Stomach (tissue), 8 donors: ENCODE measurements at regions not wholly inside any gene's neighbourhood (a gene's known extent, or its start where the extent isn't known, plus 50 kb on each side); places are given as distances from the start of the nearest gene placed in this dataset.

Experiments
- DNase-seq, 2 donors: peaks; one replicate each; pipeline versions ENCODE4 v3.0.0 to v3.0.0-alpha.2; 2013 to 2019
- H3K27ac ChIP-seq, 5 donors: fragments of 200-600 bp in 4 of 5; sonication (generic) in 4 of 5; one replicate each; pipeline ENCODE4 v1.5.1; 2013 to 2019; ENCODE audit warnings: mild to moderate bottlenecking in 1 of 5, moderate library complexity in 1 of 5
- H3K27me3 ChIP-seq, 3 donors: fragments of 200-600 bp; sonication (generic); one replicate each; pipeline ENCODE4 v1.5.1; 2017 to 2019; ENCODE audit warnings: mixed run types in 1 of 3
- H3K36me3 ChIP-seq, 4 donors: fragments of 200-600 bp; sonication (generic); 1 replicate in 3 of 4; 2 replicates in 1 of 4; pipeline ENCODE4 v1.5.1; 2016 to 2019
- H3K4me1 ChIP-seq, 4 donors: fragments of 200-600 bp; sonication (generic); one replicate each; pipeline ENCODE4 v1.5.1; 2016 to 2019
- H3K4me3 ChIP-seq, 4 donors: fragments of 200-600 bp; sonication (generic) in 3 of 4; one replicate each; pipeline ENCODE4 v1.5.1; 2016 to 2019; ENCODE audit warnings: mild to moderate bottlenecking in 1 of 4
- H3K9me3 ChIP-seq, 4 donors: fragments of 200-600 bp; sonication (generic); one replicate each; pipeline ENCODE4 v1.5.1; 2016 to 2019
- EP300 ChIP-seq: sonication (generic); formaldehyde crosslinking; IDR thresholded peaks from one replicate; pipeline ENCODE4 v1.6.1; 2017; ENCODE audit warnings: antibody characterized with exemption
- POLR2A ChIP-seq, 4 donors: fragments of 450-650 bp; IDR thresholded peaks; one replicate each; pipeline ENCODE4 v1.6.1; 2016; ENCODE audit warnings: antibody characterized with exemption in 4 of 4, control low read depth in 2 of 4, mild to moderate bottlenecking in 1 of 4, moderate library complexity in 1 of 4
- POLR2AphosphoS5 ChIP-seq, 3 donors: sonication (generic); formaldehyde crosslinking; IDR thresholded peaks; one replicate each; pipeline ENCODE4 v1.6.1; 2016; ENCODE audit warnings: antibody characterized with exemption in 3 of 3
- WGBS, 5 donors: extraction: QIAGEN DNeasy Blood & Tissue Kit in 3 of 5; methylation state at CpG; one replicate each; pipeline versions ENCODE4 v1.1.5 to v1.1.7; 2013 to 2018; 5-methylcytosine and 5-hydroxymethylcytosine counted together
- intact Hi-C: fragments of 100-400 bp; cut with DNase I; formaldehyde crosslinking; loops from one replicate; pipeline ENCODE4 v1.15.1; 2023; ENCODE audit warnings: low total_unique reads
- TF ChIP-seq, protein P1 (sequence below), 7 experiments: fragments of 450-650 bp in 4 of 7; fragments of 200-600 bp in 3 of 7; sonication (generic) in 3 of 7; IDR thresholded peaks; one replicate each; pipeline ENCODE4 v1.5.1; 2016 to 2019; ENCODE audit warnings: antibody characterized with exemption in 7 of 7, control low read depth in 2 of 7, mild to moderate bottlenecking in 1 of 7
- donor health status: healthy with polysubstance abuse.
- donor health status: Bipolar disorder and iron deficiency.
- donor health status: healthy.

DNA sequence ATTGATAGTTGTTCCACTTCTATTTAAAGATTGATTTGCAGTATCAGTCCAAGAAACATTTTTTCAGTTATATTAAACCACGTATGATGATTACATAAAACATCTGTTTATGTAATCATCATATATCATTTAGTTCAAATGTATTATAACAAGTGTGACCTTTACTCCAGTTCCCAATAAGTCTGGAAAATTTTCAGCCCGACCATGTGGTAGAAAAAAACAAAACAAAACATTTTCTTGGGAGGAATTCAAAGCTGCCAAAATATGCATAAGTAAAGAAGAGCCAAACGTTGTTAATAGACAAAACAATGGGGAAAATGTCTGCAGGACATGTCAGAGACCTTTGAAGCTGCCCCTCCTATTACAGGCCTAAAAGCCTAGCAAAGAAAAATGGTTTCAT, 709.1 kb downstream of the FAT4 start:
- intact Hi-C loops, result no loop called here
- peak in 1 of 2 donors; percentile 49 for DNase-seq
- Histone ChIP-seq H3K4me3 (no peak overlapping the region), H3K36me3 (no peaks in the 10 kb centered on the region), H3K27ac (no peak overlapping the region), H3K27me3 (no peaks in the 10 kb centered on the region), H3K4me1 (peaks cover 0 to 9% (median 0%) of the 10 kb centered on the region in 4 donors), H3K9me3 (no peaks in the 10 kb centered on the region)
- WGBS, 5 donors, result 31 to 46% (median 36%) methylated on average over 3 of the region's 3 CpGs
- TF ChIP-seq POLR2AphosphoS5 (IDR thresholded peaks at IDR 0.05), result no peak
- no peak for TF ChIP-seq EP300
- TF ChIP-seq POLR2A (IDR thresholded peaks at IDR 0.05), result no peak
- TF ChIP-seq, protein P1, sequence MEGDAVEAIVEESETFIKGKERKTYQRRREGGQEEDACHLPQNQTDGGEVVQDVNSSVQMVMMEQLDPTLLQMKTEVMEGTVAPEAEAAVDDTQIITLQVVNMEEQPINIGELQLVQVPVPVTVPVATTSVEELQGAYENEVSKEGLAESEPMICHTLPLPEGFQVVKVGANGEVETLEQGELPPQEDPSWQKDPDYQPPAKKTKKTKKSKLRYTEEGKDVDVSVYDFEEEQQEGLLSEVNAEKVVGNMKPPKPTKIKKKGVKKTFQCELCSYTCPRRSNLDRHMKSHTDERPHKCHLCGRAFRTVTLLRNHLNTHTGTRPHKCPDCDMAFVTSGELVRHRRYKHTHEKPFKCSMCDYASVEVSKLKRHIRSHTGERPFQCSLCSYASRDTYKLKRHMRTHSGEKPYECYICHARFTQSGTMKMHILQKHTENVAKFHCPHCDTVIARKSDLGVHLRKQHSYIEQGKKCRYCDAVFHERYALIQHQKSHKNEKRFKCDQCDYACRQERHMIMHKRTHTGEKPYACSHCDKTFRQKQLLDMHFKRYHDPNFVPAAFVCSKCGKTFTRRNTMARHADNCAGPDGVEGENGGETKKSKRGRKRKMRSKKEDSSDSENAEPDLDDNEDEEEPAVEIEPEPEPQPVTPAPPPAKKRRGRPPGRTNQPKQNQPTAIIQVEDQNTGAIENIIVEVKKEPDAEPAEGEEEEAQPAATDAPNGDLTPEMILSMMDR (IDR thresholded peaks at IDR 0.05), result no peak

DNA sequence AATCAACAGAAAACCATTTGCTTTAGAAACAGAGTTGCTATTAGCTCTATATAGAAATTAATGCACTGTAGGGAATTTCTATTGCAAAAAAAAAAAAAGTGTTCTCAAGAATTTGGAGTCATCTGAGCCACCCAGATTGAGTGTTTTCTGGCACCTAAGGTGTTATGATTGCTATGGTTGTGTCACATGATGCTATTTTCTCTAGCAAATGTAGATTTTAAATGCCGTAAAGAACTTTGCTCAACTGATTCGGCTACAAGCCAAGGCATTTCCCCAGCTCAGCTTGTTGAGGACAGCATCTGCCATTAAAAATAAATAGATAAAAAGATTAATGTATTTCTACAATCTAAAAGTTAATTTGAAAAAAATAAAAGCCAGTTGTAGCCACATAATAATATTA, 712.8 kb downstream of the FAT4 start:
- TF ChIP-seq, protein P1 (IDR thresholded peaks at IDR 0.05), result no peak
- no peak for TF ChIP-seq EP300
- Histone ChIP-seq H3K36me3 (no peaks in the 10 kb centered on the region), H3K9me3 (peaks cover 0 to 11% (median 4%) of the 10 kb centered on the region in 4 donors), H3K4me1 (peaks cover 0 to 9% (median 0%) of the 10 kb centered on the region in 4 donors), H3K27me3 (no peaks in the 10 kb centered on the region), H3K27ac (no peak overlapping the region), H3K4me3 (no peak overlapping the region)
- WGBS, 5 donors, result 43 to 78% (median 63%) methylated on average over 2 of the region's 2 CpGs
- intact Hi-C loops, result no loop called here
- DNase-seq, result no peak

DNA sequence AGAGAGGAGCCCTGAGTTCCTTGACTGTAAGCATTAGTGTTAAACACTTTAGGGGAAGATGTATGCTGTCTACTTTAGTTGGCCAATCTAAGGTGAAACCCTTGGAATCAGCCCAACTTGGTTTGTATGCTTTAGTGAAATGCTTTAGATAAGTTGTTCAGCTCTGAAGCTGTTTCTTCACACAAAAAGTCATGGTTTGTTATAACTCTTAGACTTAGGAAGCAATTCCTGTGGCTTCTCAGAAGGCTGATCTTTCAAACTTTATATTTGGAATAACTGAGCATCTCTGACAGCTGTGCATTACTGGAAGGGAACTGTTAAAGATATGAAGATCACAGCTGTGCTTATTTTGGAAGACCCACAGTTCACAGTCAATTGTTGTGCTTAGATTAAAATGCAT, 714.1 kb downstream of the FAT4 start:
- no peak overlapping the region for H3K4me3 ChIP-seq
- no peaks in the 10 kb centered on the region for H3K27me3 ChIP-seq
- no peaks in the 10 kb centered on the region for H3K36me3 ChIP-seq
- H3K9me3 ChIP-seq, result peaks cover 0 to 11% (median 4%) of the 10 kb centered on the region in 4 donors
- DNase-seq, result peak in 1 of 2 donors; percentile 15
- H3K4me1 ChIP-seq, result peaks cover 0 to 6% (median 0%) of the 10 kb centered on the region in 4 donors
- no peak overlapping the region for H3K27ac ChIP-seq
- intact Hi-C loops, result no loop called here
- TF ChIP-seq POLR2A (IDR thresholded peaks at IDR 0.05), result no peak
- no peak for TF ChIP-seq POLR2AphosphoS5 (IDR thresholded peaks at IDR 0.05)
- TF ChIP-seq, protein P1 (IDR thresholded peaks at IDR 0.05), result no peak
- no peak for TF ChIP-seq EP300

DNA sequence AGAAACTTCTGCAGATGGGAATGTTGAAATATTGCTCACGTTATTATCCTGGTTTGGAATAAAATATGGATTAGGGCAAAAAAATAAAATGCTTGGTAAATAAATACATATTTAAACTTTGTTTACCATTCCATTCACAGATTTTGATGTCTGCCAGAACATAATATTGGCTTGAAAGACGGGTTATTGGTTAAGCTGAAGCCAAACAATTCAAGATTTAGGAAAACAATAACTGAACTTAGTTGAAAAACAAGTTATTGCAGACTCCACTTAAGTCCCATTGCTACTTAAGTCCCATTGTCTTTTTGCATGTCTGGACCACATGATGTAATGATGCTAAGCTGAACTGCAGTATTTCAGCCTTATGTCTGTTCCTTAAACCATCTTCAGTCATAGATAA, 722.5 kb downstream of the FAT4 start:
- Histone ChIP-seq H3K27me3 (no peaks in the 10 kb centered on the region), H3K9me3 (no peaks in the 10 kb centered on the region), H3K4me1 (peaks cover 0 to 8% (median 0%) of the 10 kb centered on the region in 4 donors), H3K36me3 (no peaks in the 10 kb centered on the region), H3K27ac (no peak overlapping the region), H3K4me3 (no peak overlapping the region)
- intact Hi-C loops, result no loop called here
- 63 to 69% (median 65%) methylated on average over 2 of the region's 2 CpGs for whole genome bisulfite sequencing, 5 donors
- DNase-seq, result no peak
- TF ChIP-seq POLR2A (IDR thresholded peaks at IDR 0.05) (no peak), POLR2AphosphoS5 (IDR thresholded peaks at IDR 0.05) (no peak), EP300 (no peak)
- TF ChIP-seq, protein P1 (IDR thresholded peaks at IDR 0.05), result no peak
